AG04450 (cell line): ENCODE measurements at regions not wholly inside any gene's neighbourhood (a gene's known extent, or its start where the extent isn't known, plus 50 kb on each side); places are given as distances from the start of the nearest gene placed in this dataset.
"Not testable (repeated sequence)": the region's sequence is repeated elsewhere in the genome, so short reads cannot be mapped to it uniquely, and the experiment has no call there.

Source experiments
- CTCF ChIA-PET: fragments of 300-600, 350-600 bp; formaldehyde crosslinking; extraction: SDS; loops from one replicate; lab custom pipeline; 2022; ENCODE audit warnings: antibody characterized with exemption, inconsistent platforms; lab: Charles Lee
- POLR2A ChIA-PET: fragments of 350-600 bp; formaldehyde crosslinking; extraction: SDS; loops from one replicate; lab custom pipeline; 2021; ENCODE audit warnings: antibody characterized with exemption, inconsistent platforms; lab: Yijun Ruan, JAX
- DNase-seq: peaks from one replicate; pipeline ENCODE4 v3.0.0-alpha.2; 2011; ENCODE audit warnings: low read depth, low spot score
- H3K27ac ChIP-seq: one replicate; pipeline ENCODE4 v1.5.1; 2012; ENCODE audit warnings: low read depth, low read length, control low read depth
- H3K27me3 ChIP-seq: one replicate; pipeline ENCODE4 v1.6.0; 2012; ENCODE audit warnings: low read length; ENCODE audit not compliant: control insufficient read depth, insufficient read depth
- H3K4me3 ChIP-seq: 2 replicates; pipeline ENCODE4 v1.5.1; 2011; ENCODE audit warnings: mild to moderate bottlenecking, low read depth, low read length, control low read depth
- H3K9me3 ChIP-seq: 2 replicates; pipeline ENCODE4 v1.5.1; 2012; ENCODE audit warnings: low read length; ENCODE audit not compliant: control insufficient read depth, insufficient read depth
- TF ChIP-seq, protein P1 (sequence below): IDR thresholded peaks from 2 replicates; pipeline ENCODE4 v1.5.1; 2011; ENCODE audit warnings: low read depth, low read length, control low read depth, inconsistent platforms

DNA sequence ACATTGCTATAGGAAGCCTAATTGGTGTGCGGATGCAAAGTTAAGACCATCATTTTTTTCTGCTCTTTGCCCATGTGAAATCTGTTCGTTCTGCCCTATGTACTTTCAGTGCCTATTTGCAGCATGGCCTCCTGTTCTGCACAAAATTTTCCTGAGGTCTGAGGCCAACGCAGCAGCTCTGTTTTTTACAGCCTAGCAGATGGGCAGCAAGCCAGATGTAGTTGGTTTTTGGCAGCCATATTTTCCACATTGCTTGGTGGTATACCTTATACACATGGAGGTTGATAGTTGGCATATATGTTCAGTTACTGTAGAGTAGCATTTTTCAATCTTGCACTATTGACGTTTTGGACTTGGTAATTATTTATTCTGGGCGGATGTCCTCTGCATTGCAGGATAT is 133.5 kb upstream of the MRPS30 start:
- Histone ChIP-seq H3K27ac (no peak overlapping the region), H3K9me3 (peaks cover 4% of the 10 kb centered on the region), H3K27me3 (no peaks in the 10 kb centered on the region), H3K4me3 (no peak overlapping the region)
- ChIA-PET CTCF (no interaction called here), POLR2A (no interaction called here)
- TF ChIP-seq, protein P1, sequence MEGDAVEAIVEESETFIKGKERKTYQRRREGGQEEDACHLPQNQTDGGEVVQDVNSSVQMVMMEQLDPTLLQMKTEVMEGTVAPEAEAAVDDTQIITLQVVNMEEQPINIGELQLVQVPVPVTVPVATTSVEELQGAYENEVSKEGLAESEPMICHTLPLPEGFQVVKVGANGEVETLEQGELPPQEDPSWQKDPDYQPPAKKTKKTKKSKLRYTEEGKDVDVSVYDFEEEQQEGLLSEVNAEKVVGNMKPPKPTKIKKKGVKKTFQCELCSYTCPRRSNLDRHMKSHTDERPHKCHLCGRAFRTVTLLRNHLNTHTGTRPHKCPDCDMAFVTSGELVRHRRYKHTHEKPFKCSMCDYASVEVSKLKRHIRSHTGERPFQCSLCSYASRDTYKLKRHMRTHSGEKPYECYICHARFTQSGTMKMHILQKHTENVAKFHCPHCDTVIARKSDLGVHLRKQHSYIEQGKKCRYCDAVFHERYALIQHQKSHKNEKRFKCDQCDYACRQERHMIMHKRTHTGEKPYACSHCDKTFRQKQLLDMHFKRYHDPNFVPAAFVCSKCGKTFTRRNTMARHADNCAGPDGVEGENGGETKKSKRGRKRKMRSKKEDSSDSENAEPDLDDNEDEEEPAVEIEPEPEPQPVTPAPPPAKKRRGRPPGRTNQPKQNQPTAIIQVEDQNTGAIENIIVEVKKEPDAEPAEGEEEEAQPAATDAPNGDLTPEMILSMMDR = no peak
- DNase-seq = no peak

DNA sequence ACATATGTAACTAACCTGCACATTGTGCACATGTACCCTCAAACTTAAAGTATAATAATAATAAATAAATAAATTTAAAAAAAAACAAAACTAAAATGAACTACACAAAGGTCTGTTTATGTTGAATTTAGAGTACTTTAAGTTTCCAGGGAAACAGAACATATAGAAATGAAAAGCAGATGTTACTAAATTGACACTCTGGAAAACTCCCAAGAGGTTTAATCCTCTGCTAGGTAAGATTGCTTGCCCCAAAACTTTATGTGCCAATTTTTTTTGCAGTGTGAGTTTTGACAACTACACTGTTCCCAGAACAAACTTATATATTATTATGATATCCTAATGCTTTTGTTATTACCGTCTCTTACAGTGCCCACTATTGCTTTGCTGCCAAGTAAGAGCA is 134.3 kb upstream of the MRPS30 start:
- ChIA-PET CTCF (no interaction called here), POLR2A (no interaction called here)

DNA sequence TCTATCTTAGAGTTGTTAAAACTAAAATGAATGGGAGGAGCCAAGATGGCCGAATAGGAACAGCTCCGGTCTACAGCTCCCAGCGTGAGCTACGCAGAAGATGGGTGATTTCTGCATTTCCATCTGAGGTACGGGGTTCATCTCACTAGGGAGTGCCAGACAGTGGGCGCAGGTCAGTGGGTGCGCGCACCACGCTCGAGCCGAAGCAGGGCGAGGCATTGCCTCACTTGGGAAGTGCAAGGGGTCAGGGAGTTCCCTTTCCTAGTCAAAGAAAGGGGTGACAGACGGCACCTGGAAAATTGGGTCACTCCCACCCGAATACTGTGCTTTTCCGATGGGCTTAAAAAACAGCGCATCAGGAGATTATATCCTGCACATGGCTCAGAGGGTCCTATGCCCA is 140.3 kb upstream of the MRPS30 start:
- H3K9me3 ChIP-seq = peaks cover 21% of the 10 kb centered on the region
- POLR2A ChIA-PET, CTCF ChIA-PET, H3K27me3 ChIP-seq, DNase-seq, H3K27ac ChIP-seq, H3K4me3 ChIP-seq: not testable (repeated sequence)

More for the DNA sequence above, 134.3 kb upstream of the MRPS30 start:
- H3K4me3 ChIP-seq = no peak overlapping the region
- TF ChIP-seq, protein P1 = no peak
- DNase-seq = no peak
- no peaks in the 10 kb centered on the region for H3K27me3 ChIP-seq
- H3K27ac ChIP-seq = no peak overlapping the region
- peaks cover 4% of the 10 kb centered on the region for H3K9me3 ChIP-seq

DNA sequence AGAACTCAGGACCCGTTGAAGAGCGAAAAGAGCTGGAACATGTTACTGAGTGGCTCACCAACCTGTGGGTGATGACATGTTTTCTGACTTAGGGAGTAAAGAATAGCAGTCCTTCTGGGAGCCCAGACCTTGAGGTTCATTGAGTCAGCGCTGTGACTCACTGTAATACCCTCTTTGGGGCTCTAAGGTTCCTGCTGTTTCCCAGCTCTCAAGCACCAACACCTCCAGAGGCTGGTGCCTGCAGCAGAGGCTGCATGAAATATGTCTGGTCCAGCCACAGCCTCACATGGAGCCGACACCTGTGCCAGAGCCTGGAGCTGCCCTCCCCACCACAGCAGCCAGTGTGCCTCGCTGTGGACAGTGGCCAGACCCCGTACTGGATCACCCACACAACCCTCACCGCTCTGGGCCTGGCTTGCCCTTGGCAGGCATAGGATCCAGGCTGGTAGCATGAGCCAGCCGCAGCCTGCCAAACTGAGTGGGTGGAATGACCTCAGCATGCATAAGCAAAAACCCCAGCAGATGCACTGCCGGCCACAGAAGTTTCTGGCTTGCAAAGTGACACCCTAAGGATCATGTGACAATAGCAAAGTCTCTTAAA is 143.5 kb upstream of the MRPS30 start:
- ChIA-PET CTCF (no interaction called here), POLR2A (no interaction called here)
- H3K27ac ChIP-seq = no peak overlapping the region
- TF ChIP-seq, protein P1 = no peak
- H3K9me3 ChIP-seq = peaks cover 21% of the 10 kb centered on the region
- DNase-seq = no peak
- no peak overlapping the region for H3K4me3 ChIP-seq
- H3K27me3 ChIP-seq = no peaks in the 10 kb centered on the region

DNA sequence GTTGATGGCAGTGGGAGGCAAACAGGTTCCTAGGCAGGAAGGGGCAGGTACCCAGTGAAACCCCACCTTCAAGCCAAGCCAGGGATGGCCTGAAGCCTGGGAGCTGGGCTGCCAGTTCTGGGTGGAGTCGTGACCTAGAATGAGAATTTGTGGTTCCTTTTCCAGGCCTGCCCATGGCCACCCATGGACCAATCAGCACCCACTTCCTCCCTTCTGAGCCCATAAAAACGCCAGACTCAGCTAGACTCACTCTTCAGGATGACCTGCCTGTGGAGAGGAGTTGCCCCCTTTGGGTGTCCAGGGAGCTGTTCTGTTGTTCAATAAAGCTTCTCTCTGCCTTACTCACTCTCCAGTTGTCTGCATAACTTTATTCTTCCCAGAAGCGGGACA is 144.0 kb upstream of the MRPS30 start:
- DNase-seq = no peak
- Histone ChIP-seq H3K9me3 (peaks cover 21% of the 10 kb centered on the region), H3K4me3 (no peak overlapping the region), H3K27me3 (no peaks in the 10 kb centered on the region), H3K27ac (no peak overlapping the region)
- TF ChIP-seq, protein P1 = no peak
- ChIA-PET CTCF (no interaction called here), POLR2A (no interaction called here)
